ENCODE measurements at regions not wholly inside any gene's neighbourhood (a gene's known extent, or its start where the extent isn't known, plus 50 kb on each side); places are given as distances from the start of the nearest gene placed in this dataset.

DNA sequence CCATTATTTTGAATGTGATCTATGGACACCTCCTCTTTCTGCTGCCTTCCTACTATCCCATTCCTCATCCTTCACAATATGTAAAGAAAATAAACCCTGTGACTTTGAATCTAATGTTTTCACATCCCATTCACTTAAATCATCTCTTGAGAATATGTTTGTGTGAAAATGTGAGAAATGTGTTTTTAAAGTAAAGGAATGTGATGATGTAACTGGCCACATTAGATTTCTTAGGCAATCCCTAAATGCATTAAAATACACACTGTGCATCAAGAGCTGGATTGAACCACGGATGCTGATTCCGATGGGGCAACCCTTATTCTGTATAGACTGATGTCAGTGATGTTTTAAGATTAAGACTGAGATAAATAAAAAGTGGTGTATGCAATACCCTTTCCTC lies 558.9 kb upstream of the TENM3 start:
- H3K9me3 ChIP-seq (ENCODE audit: low read length) = no peaks in the 10 kb centered on the region
- ATAC-seq (no peak), FAIRE-seq (no peak), DNase-seq (ENCODE audit: low spot score) (no peak)
- no peak overlapping the region for H3K9ac ChIP-seq (ENCODE audit: insufficient read depth, low read depth, low read length)
- no peaks in the 10 kb centered on the region for H3K36me3 ChIP-seq (replicated peaks in 1 of 2; ENCODE audit: control insufficient read depth in 1 of 2, insufficient read depth in 2 of 2, low read length in 2 of 2)
- POLR2A ChIA-PET = no interaction called here
- no peak overlapping the region for H2AFZ ChIP-seq (ENCODE audit: low read length)
- H3K27me3 ChIP-seq (ENCODE audit: control insufficient read depth in 1 of 2, insufficient read depth in 2 of 2, low read length in 2 of 2) = no peaks in the 10 kb centered on the region
- no peak overlapping the region for H3K4me3 ChIP-seq (replicated peaks in 1 of 3; ENCODE audit: insufficient read depth in 1 of 3, low read depth in 2 of 3, low read length in 3 of 3)
- intact Hi-C loops (cut with micrococcal nuclease; ENCODE audit: unreplicated experiment) = no loop called here
- no peak overlapping the region for H3K27ac ChIP-seq (ENCODE audit: extremely low read length, insufficient read depth, low read length)
- CTCF ChIA-PET (ENCODE audit: low intra/inter-chr PET ratio, low total read pairs) = no interaction called here
- TF ChIP-seq ZNF34 (CRISPR knock-in tag; IDR thresholded peaks at IDR 0.05; ENCODE audit: borderline replicate concordance) = no peak
- no peak for TF ChIP-seq ZNF552 (CRISPR knock-in tag; IDR thresholded peaks at IDR 0.05; ENCODE audit: borderline replicate concordance)
- TF ChIP-seq BRCA1 (CRISPR knock-in tag; IDR thresholded peaks at IDR 0.05) = no peak
- no peak for TF ChIP-seq ZFP1 (CRISPR knock-in tag; IDR thresholded peaks at IDR 0.05)
- no peak for TF ChIP-seq ZSCAN9 (CRISPR knock-in tag; IDR thresholded peaks at IDR 0.05; ENCODE audit: borderline replicate concordance)
- TF ChIP-seq ZNF264 (CRISPR knock-in tag; IDR thresholded peaks at IDR 0.05) = no peak
- TF ChIP-seq ZKSCAN1 (IDR thresholded peaks at IDR 0.05; ENCODE audit: low read length) = no peak
- H3K79me2 ChIP-seq (ENCODE audit: insufficient read depth, low read length) = no peaks in the 10 kb centered on the region
- in situ Hi-C loops (cut with HindIII; ENCODE audit: extremely low pct_ligation_motif_present, low pct_unique_long_range_greater_than_20kb) = no loop called here
- H4K20me1 ChIP-seq (ENCODE audit: insufficient read depth, low read length) = no peaks in the 10 kb centered on the region
- no TSS peak for BruUV-seq (replicated peaks)
- WGBS (ENCODE audit: low lambda C conversion rate) = 3% methylated on average over 2 of the region's 2 CpGs
- H3K4me1 ChIP-seq (ENCODE audit: insufficient read depth, low read length) = no peaks in the 10 kb centered on the region
- H3K4me2 ChIP-seq (ENCODE audit: low read depth, low read length) = no peak overlapping the region

- CTCF ChIA-PET (ENCODE audit: low intra/inter-chr PET ratio, low total read pairs) = no interaction called here
- 33% methylated on average over 2 of the region's 2 CpGs for WGBS (ENCODE audit: low lambda C conversion rate)
- Histone ChIP-seq H3K36me3 (replicated peaks in 1 of 2; ENCODE audit: control insufficient read depth in 1 of 2, insufficient read depth in 2 of 2, low read length in 2 of 2) (no peaks in the 10 kb centered on the region), H3K9ac (ENCODE audit: insufficient read depth, low read depth, low read length) (no peak overlapping the region), H3K4me1 (ENCODE audit: insufficient read depth, low read length) (no peaks in the 10 kb centered on the region), H3K4me3 (replicated peaks in 1 of 3; ENCODE audit: insufficient read depth in 1 of 3, low read depth in 2 of 3, low read length in 3 of 3) (no peak overlapping the region), H3K27me3 (ENCODE audit: control insufficient read depth in 1 of 2, insufficient read depth in 2 of 2, low read length in 2 of 2) (no peaks in the 10 kb centered on the region), H2AFZ (ENCODE audit: low read length) (no peak overlapping the region), H3K27ac (ENCODE audit: extremely low read length, insufficient read depth, low read length) (no peak overlapping the region), H3K79me2 (ENCODE audit: insufficient read depth, low read length) (no peaks in the 10 kb centered on the region), H4K20me1 (ENCODE audit: insufficient read depth, low read length) (no peaks in the 10 kb centered on the region), H3K4me2 (ENCODE audit: low read depth, low read length) (no peak overlapping the region), H3K9me3 (ENCODE audit: low read length) (no peaks in the 10 kb centered on the region)
- BruUV-seq (replicated peaks) = no TSS peak
- intact Hi-C loops (cut with micrococcal nuclease; ENCODE audit: unreplicated experiment) = no loop called here
- no peak for FAIRE-seq
- POLR2A ChIA-PET = no interaction called here
- in situ Hi-C loops (cut with HindIII; ENCODE audit: extremely low pct_ligation_motif_present, low pct_unique_long_range_greater_than_20kb) = no loop called here
- DNase-seq (ENCODE audit: low spot score) = no peak
- no peak for ATAC-seq
- TF ChIP-seq ZNF710 (CRISPR knock-in tag; IDR thresholded peaks at IDR 0.05; ENCODE audit: borderline replicate concordance) = no peak
- TF ChIP-seq ZNF326 (CRISPR knock-in tag; IDR thresholded peaks at IDR 0.05; ENCODE audit: borderline replicate concordance) = no peak
- TF ChIP-seq ZNF704 (CRISPR knock-in tag; IDR thresholded peaks at IDR 0.05; ENCODE audit: borderline replicate concordance) = no peak
- TF ChIP-seq ZFY (CRISPR knock-in tag; IDR thresholded peaks at IDR 0.05) = no peak
- no peak for TF ChIP-seq ZBTB44 (CRISPR knock-in tag; IDR thresholded peaks at IDR 0.05)
- TF ChIP-seq SMAD9 (CRISPR knock-in tag; IDR thresholded peaks at IDR 0.05) = no peak
These were observed 557.7 kb upstream of the TENM3 start for GRCh38 chr4:181685461-181685860.

All from HepG2 (cell line).